ENCODE measurements at regions not wholly inside any gene's neighbourhood (a gene's known extent, or its start where the extent isn't known, plus 50 kb on each side); places are given as distances from the start of the nearest gene placed in this dataset.

DNA sequence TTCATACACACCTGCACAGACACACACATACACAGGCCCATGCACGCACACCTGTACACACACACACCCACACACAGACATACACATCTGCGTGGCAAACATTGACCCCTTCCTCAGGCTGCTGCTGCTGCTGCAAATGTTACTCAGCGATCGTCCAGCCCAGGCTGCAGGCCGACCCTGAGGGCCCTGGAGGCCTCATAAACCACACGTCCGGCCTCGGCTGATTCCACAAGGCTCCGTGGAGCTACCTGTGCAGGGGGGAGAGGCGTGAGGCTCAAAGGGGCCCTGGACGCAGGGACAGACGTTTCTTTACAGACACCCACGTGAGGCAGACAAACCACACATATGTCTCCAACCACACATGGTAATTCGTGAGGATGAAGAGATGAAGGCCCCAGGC is 53.9 kb upstream of the PPP2R3B start:
- TF ChIP-seq, protein P1, sequence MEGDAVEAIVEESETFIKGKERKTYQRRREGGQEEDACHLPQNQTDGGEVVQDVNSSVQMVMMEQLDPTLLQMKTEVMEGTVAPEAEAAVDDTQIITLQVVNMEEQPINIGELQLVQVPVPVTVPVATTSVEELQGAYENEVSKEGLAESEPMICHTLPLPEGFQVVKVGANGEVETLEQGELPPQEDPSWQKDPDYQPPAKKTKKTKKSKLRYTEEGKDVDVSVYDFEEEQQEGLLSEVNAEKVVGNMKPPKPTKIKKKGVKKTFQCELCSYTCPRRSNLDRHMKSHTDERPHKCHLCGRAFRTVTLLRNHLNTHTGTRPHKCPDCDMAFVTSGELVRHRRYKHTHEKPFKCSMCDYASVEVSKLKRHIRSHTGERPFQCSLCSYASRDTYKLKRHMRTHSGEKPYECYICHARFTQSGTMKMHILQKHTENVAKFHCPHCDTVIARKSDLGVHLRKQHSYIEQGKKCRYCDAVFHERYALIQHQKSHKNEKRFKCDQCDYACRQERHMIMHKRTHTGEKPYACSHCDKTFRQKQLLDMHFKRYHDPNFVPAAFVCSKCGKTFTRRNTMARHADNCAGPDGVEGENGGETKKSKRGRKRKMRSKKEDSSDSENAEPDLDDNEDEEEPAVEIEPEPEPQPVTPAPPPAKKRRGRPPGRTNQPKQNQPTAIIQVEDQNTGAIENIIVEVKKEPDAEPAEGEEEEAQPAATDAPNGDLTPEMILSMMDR (IDR thresholded peaks at IDR 0.05), result no peak
- no peak for TF ChIP-seq POLR2A (IDR thresholded peaks at IDR 0.05)
